NCI-H69 (cell line): ENCODE measurements at regions not wholly inside any gene's neighbourhood (a gene's known extent, or its start where the extent isn't known, plus 50 kb on each side); places are given as distances from the start of the nearest gene placed in this dataset.

Experiments
- DNase-seq: peaks from one replicate; lab custom pipeline; 2025; lab: John Stamatoyannopoulos, UW

DNA sequence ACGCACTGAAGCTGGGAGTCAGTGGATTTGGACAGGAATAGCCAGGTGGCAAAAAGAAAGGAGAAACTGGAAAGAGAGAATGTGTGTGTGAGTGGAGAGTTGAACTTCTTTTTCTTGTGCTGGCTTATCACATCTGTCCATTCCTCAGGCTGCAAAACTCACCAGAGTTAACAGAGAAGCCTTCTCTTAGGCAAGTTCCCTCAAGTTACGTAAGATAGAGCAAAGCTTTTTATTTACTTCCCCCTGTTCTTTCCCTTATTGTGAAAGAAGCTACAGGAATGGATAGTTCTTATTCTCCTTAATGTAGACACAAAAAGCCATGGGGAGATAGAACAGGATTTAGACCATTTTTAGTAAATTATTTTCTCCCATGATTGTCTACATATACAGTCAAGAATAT lies 188.6 kb downstream of the BMP2 start:
- DNase-seq = no peak

DNA sequence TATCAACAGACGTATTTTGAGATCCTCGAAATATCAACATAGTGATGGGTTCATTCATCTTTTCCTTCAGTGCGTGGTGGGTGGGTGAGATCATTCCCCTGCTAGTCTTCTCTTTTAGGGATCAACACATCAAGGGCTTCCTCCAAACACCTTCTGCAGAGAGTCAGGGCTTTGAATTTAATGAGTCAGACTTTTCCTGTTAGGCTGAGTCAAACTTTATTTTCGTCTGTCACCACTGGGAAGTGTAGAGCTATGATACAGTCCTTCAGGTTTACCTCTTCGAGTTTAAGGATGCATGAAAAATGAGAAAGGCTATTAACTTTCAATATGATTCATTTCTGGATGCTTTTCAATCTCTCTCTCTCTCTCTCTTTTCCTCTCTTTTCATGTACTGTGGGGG lies 189.1 kb downstream of the BMP2 start:
- peak; percentile 22 for DNase-seq

DNA sequence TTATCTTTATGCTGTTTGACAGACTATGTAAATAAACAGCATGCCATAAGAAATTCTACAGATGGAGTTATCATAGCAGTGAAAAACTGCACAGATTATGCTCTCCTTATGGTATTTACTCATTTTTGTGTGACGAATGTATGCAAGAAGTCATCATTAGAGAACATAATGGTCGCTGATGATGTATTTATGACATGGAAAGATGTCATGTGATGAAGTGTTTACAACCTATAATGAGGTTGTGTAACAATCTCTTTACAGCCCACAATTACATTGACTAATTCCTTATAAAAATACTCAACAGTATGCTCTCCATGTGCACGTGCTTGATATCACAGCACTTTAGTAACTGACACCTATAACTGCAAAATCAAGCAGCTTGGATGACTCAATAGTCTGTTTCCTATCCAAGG lies 192.4 kb downstream of the BMP2 start:
- peak; percentile 83 for DNase-seq

DNA sequence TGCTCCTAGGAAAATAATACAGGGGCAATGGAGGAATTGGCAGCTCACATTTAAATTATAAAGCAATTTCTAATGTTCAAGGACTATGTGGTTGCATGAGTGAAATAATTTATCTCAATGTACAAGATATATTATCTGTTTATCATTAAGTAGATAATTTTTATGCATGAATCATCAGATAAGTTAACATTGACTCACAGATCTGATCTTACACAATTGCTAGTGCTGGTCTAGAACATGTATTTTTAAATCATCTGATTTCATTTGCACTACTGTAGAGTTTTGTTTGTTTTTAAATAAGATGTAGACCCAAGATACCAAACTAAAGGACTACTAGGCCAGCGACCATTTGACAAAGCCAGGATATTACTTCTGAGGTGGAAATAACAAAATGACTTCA lies 199.2 kb downstream of the BMP2 start:
- DNase-seq = no peak

DNA sequence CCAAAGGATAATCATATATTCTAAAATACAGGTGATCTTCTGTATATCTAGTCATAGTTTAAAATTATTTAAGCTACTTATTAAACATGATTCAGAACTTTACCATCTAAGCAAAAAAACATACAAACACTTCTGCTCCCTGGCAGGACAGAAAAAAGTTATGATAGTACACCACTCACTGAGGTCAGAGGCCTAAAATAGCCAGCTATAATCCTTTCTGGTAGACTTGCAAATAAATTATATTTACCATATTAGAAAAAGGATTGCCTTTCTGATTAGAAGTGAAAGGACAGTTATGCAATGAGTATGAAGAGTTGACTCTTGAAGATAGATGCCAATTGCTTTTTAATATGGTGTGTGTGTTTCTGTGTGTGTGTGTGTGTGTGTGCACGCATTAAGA lies 207.4 kb downstream of the BMP2 start:
- DNase-seq = no peak

DNA sequence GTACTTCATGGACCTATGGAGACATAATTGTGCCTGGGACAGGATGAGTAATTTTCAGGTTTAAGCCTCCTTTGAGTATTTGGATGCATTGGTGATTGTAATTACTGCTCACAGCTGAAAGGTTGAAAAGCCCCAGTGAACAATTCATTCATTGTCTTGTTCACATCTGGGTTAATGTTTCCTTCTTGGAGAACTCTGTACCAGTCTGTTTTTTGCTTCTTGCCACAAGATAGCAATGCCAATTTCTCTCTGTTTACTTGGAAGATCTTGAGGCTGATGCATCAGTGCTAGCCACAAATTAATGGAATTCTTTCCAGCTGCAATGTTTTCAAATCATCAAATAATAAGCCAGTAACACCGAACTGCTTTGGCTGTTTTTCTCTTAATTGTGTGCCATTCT lies 207.8 kb downstream of the BMP2 start:
- peak; percentile 12 for DNase-seq

DNA sequence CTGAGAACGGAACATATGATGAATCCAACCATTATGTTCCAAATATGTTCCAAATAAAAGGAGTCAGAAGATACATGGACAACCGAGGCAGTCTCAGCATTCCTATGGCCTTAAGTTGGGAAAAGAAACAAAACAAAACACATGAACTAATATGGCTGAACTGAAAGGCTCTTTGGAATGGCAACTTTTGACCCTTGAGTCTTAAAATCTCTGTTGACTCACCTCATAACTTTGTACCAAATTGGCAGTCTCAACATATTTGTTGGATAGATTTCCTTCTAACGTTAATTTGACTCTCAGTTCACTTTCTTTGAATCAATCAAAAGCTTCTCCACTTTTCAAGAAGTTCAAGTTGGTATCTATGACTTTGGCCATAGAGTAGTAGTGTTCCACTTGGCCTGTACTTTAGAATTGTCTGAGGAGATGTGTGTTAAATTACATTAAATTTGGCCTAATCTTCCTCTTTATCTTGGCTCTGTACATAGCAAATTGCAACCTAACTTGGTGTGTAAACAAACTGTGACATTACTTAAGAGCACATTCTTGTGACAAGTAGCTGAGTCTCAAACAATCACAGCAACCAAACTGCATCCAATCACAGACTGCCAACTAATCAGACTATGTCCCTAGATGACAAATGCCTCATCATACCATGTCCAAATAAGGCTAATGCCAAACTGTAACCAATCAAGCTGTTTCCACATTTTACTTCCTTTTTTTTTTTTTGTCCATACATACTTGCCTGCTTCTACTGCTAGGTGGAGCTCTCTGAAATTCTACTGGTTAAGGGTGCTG lies 208.8 kb downstream of the BMP2 start:
- DNase-seq = peak; percentile 37

DNA sequence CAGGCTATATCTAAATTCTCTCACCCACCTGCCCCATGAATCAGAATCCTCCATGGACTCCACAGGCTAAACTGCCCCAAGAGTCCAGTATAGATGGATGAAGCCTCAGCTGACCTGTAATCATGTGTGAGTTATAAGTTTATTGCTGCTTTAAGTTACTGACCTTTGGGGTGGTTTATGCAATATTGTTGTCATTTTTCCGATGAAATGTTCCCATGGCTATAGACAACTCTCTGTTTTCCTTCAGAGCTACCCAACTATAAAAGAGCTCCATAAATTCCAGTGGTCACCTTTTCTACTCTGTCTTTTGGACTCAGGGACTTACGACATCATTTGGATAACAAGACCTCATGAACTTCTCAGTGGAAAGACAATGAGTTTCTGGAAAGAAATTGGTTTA lies 212.1 kb downstream of the BMP2 start:
- DNase-seq = no peak

DNA sequence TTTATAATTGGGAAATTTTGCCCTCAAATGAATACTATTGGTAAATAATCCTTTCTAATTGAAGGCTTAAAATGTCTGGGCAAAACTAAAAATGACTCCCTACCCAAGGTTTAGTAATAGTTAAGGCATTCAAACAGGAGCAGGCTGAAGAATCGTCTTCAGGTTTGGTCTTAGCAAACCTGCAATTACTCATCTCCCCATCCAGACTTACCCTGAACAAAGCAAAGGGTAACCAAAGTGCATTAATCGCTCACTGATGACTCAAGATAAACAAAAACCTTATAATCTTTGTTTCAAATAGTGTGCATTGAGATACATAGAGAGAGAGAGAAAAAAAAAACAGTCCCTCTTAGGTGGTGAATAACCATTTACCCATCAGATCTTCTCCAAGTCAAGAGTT lies 225.5 kb downstream of the BMP2 start:
- DNase-seq = peak; percentile 76

DNA sequence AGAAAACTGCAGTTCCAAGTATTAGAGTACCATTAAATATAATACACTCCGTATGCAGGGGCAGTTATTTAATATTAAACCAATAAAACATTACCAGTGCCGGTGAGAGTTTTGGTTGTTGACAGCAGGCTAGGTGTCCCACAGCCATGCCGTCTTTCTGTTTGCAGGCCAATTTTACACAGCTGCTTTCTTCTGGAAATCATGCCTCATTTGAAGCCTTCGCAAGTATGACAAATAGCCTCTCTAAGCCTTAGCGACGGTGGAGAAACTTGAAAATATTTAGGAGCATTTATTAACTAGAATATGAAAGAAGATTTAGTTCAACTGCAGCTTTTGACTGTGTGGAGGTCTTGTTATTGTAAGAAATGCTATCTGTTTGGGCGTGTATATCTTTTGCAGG lies 226.0 kb downstream of the BMP2 start:
- DNase-seq = peak; percentile 30

DNA sequence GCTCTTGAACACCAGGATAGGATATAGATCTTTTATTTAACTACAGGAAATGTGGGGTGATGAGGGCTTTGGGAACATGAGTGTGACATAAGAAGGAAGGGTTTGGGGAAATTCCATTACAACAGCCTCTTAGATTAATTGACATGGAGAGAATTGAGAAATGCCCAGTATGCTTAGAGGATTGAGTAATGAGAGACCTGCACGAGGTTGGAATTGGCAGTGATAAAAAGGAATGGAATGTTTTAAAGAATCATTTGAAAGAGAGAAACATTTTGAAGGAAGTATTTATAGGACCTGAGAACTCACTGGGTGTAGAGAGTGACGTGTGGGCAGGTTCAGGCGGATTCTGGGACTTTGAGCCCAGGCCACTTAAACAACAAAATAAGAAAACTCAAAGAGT lies 227.0 kb downstream of the BMP2 start:
- no peak for DNase-seq

DNA sequence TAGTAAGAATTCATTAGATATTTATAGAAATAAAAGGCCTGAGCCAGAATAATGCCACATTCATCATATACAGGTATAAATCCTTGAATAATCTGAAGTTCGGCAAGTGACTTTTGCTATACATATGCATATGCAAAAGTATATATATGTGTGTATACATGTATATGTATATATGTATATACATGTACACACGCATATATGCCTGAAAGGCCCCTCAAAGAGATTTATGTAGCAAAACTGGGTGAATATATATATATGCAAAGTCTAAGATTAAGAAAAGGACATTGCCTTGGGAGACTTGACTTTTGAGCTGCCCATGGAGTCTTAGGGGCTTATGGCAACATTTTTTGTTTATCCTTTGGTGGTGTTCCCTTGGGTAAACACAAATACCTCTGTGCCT lies 231.4 kb downstream of the BMP2 start:
- no peak for DNase-seq

DNA sequence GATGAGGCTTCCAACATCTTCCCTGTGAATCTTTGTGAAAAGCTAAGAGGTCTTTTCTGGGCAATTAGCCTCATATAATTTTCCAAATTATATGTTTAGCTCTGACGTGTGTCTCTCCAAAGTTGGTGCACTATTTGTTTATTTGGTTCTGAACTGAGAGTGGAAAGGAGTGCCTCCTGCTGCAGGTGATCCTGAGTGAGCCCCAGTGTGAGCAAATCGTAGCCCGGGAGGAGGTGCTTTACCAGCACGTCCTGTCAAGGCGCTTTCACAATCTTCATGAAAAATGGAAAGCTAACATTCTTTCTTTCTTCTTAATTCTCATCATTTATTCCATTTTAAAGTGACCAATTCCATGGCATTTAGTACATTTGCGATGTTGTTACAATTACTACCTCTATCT lies 231.9 kb downstream of the BMP2 start:
- DNase-seq = peak; percentile 75

DNA sequence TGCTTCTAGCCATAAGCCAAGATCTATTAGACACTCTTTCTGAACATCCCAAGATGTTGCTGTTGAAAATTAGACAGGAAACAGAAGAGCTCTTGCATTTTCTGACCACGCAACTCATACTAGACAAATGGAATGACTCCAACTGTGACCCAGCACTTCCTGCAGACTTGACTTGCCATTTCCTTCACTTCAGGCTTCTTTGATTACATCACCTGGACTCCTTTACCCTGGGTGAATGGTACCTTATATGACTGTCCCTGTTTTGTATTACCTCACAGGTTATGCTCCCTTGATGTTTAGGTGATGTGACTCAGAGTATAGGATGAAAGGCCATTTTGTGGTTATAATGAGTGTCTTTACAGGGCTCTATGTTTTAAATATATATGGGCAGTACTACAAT lies 236.1 kb downstream of the BMP2 start:
- DNase-seq = peak; percentile 22

DNA sequence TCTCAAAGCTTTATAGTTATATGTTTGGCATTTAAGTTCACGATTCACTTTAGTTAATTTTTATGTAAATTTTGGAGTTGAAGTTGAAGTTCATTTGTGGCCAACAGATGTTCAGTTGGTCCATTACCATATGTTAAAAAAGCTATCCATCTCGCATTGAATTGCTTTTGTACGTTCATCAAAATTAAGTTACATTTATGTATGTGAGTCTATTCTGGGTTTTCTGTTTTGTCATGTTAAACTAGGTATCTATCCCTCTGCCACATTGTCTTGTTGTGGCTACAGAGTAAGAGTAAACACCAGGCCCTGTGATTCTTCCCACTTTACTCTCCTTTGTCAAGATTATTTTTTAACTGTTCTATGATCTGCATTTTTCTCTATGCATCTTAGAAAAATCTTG lies 237.3 kb downstream of the BMP2 start:
- no peak for DNase-seq

DNA sequence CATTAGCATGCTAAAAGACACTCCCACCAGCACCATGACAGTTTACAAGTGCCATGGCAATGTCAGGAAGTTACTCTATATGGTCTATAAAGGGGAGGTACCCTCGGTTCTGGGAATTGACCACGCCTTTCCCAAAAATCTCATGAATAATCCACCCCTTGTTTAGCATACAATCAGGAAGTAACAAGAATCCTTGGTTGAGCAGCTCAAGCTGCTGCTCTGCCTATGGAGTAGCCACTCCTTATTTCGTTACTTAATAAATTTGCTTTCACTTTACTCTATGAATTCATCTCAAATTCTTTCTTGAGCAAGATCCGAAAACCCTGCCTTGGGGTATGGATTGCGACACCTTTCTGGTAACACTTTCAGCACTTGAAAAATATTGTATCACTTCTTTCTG lies 243.0 kb downstream of the BMP2 start:
- DNase-seq = no peak

DNA sequence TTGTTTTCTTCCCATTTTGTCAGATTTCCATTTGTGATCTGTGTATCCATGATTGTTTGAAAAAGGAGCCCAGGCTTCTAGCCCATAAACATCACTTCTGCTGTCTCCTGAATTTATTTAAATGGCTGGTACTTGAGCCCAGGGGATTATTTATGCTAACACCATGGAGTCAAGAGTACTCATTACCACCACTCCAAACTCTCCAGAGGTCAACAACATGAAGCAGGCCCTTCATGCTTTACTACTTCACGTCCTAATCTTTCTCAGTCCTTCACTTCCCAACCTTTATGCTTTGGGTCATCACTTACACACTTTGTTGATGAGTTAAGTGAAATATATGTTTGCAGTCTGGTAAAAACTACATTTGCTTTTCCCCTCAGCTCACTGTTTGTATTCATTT lies 247.8 kb downstream of the BMP2 start:
- peak; percentile 58 for DNase-seq

DNA sequence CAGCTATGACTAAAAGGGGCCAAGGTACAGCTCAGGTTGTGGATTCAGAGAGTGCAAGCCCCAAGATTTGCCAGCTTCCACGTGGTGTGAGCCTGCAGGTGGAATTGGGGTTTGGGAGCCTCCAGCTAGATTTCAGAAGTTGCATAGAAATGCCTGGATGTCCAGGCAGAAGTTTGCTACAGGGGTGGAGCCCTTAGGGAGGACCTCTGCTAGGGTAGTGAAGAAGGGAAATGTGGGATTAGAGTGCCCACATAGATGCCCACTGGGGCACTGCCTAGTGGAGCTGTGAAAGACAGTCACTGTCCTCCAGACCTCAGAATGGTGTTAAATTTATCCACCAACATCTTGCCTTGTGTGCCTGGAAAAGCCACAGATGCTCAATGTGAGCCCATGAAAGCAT lies 255.1 kb downstream of the BMP2 start:
- DNase-seq = no peak

DNA sequence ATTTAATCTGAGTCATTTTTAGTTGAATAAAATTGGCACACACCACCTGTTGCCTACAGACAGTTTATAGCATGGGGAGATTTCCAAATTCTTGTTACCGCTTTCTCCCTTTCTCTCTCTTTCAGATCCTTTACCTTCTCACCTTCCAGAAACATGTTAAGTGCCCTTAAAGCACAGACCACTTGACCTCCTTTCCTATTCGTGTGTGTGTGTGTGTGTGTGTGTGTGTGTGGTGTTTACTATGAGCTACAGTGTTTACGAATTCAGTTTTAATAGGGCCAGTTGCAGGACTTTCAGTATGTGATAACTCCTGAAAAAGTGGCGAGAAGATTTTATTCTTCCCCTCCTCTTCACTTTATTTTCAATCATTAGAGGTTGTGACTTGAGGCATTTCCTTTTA lies 258.1 kb downstream of the BMP2 start:
- DNase-seq = no peak

DNA sequence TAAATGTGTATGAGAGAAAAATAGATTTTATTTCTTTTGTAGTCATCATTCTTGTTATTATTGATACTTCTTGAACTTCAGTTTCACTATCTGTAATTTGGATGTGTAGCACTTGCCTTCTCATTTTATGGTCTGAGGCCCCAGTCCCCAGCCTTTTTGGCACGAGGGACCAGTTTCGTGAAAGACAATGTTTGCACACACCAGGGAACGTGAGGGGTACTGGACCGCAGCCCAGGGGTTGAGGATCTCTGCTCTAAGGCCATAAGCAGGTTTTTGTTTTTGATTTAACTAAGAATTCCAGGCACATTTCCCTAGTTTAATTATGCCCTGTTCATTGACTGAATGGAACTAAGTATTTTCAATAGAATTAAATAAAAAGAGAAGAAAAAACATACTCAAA lies 261.5 kb downstream of the BMP2 start:
- no peak for DNase-seq

DNA sequence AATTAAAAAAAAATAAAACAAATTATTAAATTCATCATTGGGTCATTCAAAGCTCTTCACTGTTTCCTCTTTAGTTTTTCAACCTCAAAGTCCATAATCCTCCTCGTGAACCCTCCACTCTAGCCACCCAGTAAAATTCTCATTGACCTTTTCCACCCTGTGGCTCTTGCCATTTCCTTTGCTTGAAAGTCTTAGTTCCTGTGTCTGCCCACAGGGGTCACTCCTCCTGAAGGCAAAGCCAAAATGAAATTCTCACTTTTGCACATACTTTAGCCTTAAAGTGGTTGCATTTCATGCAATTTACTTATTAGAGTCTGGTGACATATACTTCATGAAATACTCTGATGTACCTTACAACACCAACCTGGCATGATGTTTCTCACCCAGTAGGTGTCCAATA lies 263.7 kb downstream of the BMP2 start:
- DNase-seq = peak; percentile 25

DNA sequence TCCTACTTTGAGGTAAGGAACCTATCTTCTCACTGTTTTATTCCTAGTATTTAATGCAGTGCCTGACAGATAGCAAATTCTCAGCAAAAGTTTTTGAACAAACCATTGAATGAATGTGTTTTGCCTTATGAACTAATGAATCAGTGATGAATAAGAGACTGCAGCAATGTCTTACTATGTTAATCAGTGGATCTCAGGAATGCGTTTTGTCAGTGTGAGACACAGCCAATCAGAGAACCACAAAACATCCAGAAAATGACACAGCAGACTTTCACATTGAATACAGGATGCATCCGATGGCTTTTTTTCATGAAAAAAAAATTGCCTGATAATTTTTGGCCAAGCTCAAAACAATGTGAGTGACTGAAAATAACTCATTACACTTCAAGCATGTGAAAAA lies 270.5 kb downstream of the BMP2 start:
- no peak for DNase-seq

DNA sequence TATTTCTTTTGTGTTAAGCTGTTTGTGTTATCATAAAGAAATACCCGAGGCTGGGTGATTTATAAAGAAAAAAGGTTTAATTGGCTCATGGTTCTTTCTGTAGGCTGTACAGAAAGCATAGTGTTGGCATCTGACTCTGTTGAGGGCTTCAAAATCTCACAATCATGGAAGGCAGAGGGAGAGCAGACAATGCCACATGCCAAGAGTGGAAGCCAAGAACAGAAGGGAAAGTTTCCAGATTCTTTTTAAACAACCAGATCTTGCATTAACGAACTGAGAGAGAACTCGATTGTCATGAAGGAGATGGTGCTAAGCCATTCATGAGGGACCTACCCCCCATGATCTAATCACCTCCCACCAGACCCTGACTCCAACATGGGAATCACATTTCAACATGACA lies 290.1 kb downstream of the BMP2 start:
- DNase-seq = no peak

DNA sequence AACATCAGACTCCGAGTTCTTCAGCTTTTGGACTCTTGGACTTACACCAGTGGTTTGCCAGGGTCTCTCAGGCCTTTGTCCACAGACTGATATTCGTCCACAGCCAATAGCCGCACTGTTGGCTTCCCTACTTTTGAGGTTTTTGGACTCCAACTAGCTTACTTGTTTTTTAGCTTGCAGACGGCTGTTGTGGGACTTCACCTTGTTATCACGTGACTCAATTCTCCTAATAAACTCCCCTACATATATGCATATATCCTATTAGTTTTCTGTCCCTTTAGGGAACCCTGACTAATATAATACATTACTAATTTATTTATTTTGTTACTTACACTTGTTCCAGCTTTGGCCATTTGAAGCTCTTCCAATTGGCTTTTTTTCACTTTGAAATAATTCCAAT lies 311.3 kb downstream of the BMP2 start:
- no peak for DNase-seq

DNA sequence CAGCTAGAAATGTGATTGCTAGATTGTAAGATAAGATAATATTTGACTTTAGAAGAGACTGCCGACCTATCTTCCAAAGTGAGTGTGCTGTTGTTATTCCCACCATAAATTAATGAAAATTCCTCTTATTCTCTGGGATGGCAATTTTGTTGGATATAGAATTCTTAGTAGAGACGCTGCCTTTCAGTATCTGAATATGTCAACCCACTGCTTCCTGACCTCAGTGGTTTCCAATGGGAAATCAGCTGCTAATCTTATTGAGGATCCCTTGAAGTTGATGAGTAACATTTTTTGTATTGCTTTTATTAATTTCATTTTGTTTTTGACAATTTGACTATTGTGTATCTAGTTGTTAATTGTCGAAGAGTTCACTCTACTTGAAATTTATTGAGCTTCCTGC lies 313.0 kb downstream of the BMP2 start:
- DNase-seq = no peak
